K562 (cell line): ENCODE measurements at regions not wholly inside any gene's neighbourhood (a gene's known extent, or its start where the extent isn't known, plus 50 kb on each side); places are given as distances from the start of the nearest gene placed in this dataset.

ENCODE experiments used
- CBX8 ChIP-seq: fragments of 200-600 bp; sonication (generic); IDR thresholded peaks from 2 replicates; pipeline ENCODE4 v1.6.1; 2012; ENCODE audit warnings: borderline replicate concordance, mixed run types, low read depth, mild to moderate bottlenecking, moderate library complexity, mixed read lengths, low read length, control low read depth, inconsistent platforms; ENCODE audit not compliant: poor library complexity, severe bottlenecking; ENCODE audit errors: extremely low read depth
- CHD7 ChIP-seq: fragments of 200-600 bp; sonication (generic); IDR thresholded peaks from one replicate; pipeline ENCODE4 v1.6.1; 2012; ENCODE audit warnings: mild to moderate bottlenecking, low read depth, low read length, inconsistent platforms
- ERF ChIP-seq: fragments of 450-650 bp; formaldehyde crosslinking; IDR thresholded peaks from 2 replicates; pipeline ENCODE4 v1.4.0; 2020; ENCODE audit warnings: mild to moderate bottlenecking, mixed read lengths
- EZH2 ChIP-seq: IDR thresholded peaks from 2 replicates; pipeline ENCODE4 v1.6.1; 2012; ENCODE audit warnings: low read depth, mild to moderate bottlenecking, inconsistent platforms, low read length, borderline replicate concordance
- HMG20B ChIP-seq: fragments of 250-450 bp; sonication (Bioruptor Pico); IDR thresholded peaks from 2 replicates; pipeline ENCODE4 v1.5.0; 2021; ENCODE audit warnings: mild to moderate bottlenecking
- KLF13 ChIP-seq: fragments of 450-650 bp; IDR thresholded peaks from 2 replicates; pipeline ENCODE4 v1.6.1; 2016; ENCODE audit warnings: missing genetic modification characterization, low read depth, mild to moderate bottlenecking, missing compliant biosample characterization, moderate library complexity, borderline replicate concordance
- KLF6 ChIP-seq: fragments of 250-450 bp; sonication (Bioruptor Pico); IDR thresholded peaks from 2 replicates; pipeline ENCODE4 v1.4.0; 2020; ENCODE audit warnings: mild to moderate bottlenecking, moderate library complexity, borderline replicate concordance
- LEF1 ChIP-seq: fragments of 450-650 bp; IDR thresholded peaks from 2 replicates; pipeline ENCODE4 v1.6.1; 2016; ENCODE audit warnings: mild to moderate bottlenecking
- NONO ChIP-seq, 2 experiments: fragments of 200-400 bp in 1 of 2; fragments of 450-650 bp in 1 of 2; formaldehyde crosslinking in 1 of 2; IDR thresholded peaks; 2 replicates each; pipeline ENCODE4 v1.6.1; 2017; ENCODE audit warnings: low read depth in 2 of 2, mild to moderate bottlenecking in 2 of 2, moderate library complexity in 2 of 2, low read length in 1 of 2
- RHOXF2B ChIP-seq: fragments of 250-450 bp; sonication (Bioruptor Pico); conservative IDR thresholded peaks from 2 replicates; pipeline ENCODE4 v1.5.1; 2021
- U2AF1 ChIP-seq: fragments of 200-400 bp; formaldehyde crosslinking; optimal IDR thresholded peaks from 2 replicates; pipeline ENCODE3; 2017; ENCODE audit warnings: mild to moderate bottlenecking, low read depth, low read length, moderate library complexity
- ZBTB26 ChIP-seq: fragments of 450-650 bp; formaldehyde crosslinking; IDR thresholded peaks from 2 replicates; pipeline ENCODE4 v1.4.0; 2022; ENCODE audit warnings: missing genetic modification characterization
- ZBTB8A ChIP-seq: fragments of 450-650 bp; IDR thresholded peaks from 2 replicates; pipeline ENCODE4 v1.6.1; 2018; ENCODE audit warnings: mild to moderate bottlenecking, moderate library complexity; ENCODE audit not compliant: partially characterized antibody
- ZNF212 ChIP-seq: fragments of 450-650 bp; formaldehyde crosslinking; IDR thresholded peaks from 2 replicates; pipeline ENCODE4 v1.4.0; 2020; ENCODE audit warnings: mild to moderate bottlenecking
- TF ChIP-seq, protein P1 (sequence below), 2 experiments: fragments of 450-650 bp in 1 of 2; sonication (generic) in 1 of 2; formaldehyde crosslinking; conservative IDR thresholded peaks; 2 replicates each; pipeline versions ENCODE4 v1.4.0 to v1.8.1; 2020 to 2022; ENCODE audit warnings: mild to moderate bottlenecking in 1 of 2, missing genetic modification reagents in 1 of 2

- TF ChIP-seq CHD7 (no peak), ZBTB8A (no peak), ZNF212 (CRISPR knock-in tag) (no peak), NONO (IDR thresholded peaks at IDR 0.05; ENCODE audit: low read depth in 2 of 2, low read length in 1 of 2) (no peak), RHOXF2B (no peak), KLF13 (tag) (no peak), KLF6 (CRISPR knock-in tag) (no peak), LEF1 (no peak; the same call in 1 of the 2 replicates), EZH2 (no peak), HMG20B (CRISPR knock-in tag) (no peak), ERF (CRISPR knock-in tag) (no peak), ZBTB26 (CRISPR knock-in tag) (no peak), U2AF1 (no peak), CBX8 (no peak)
- TF ChIP-seq, protein P1, sequence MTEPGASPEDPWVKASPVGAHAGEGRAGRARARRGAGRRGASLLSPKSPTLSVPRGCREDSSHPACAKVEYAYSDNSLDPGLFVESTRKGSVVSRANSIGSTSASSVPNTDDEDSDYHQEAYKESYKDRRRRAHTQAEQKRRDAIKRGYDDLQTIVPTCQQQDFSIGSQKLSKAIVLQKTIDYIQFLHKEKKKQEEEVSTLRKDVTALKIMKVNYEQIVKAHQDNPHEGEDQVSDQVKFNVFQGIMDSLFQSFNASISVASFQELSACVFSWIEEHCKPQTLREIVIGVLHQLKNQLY (CRISPR knock-in tag; conservative IDR thresholded peaks at IDR 0.05) = no peak
Observed at GRCh38 chr2:126994340-126994777, 95.7 kb downstream of the TEX51 start (continued).
